DND-41 (cell line): ENCODE measurements at regions not wholly inside any gene's neighbourhood (a gene's known extent, or its start where the extent isn't known, plus 50 kb on each side); places are given as distances from the start of the nearest gene placed in this dataset.

Experiments
- CTCF ChIP-seq: IDR thresholded peaks from 2 replicates; pipeline ENCODE4 v1.5.1; 2012; ENCODE audit warnings: borderline replicate concordance, low read length, moderate library complexity, mild to moderate bottlenecking; ENCODE audit not compliant: poor library complexity, severe bottlenecking; ENCODE audit errors: extremely low read depth
- EZH2 ChIP-seq: IDR thresholded peaks from 3 replicates; pipeline ENCODE4 v1.6.1; 2012; ENCODE audit warnings: borderline replicate concordance, low read depth, mild to moderate bottlenecking, moderate library complexity, low read length, inconsistent platforms; ENCODE audit not compliant: severe bottlenecking

- no peak for TF ChIP-seq EZH2
- TF ChIP-seq CTCF: no peak
These were observed 135.7 kb upstream of the ATXN7L3B start for GRCh38 chr12:74401966-74402365.
